Left ventricle myocardium inferior (tissue), 1 donor: ENCODE measurements at regions not wholly inside any gene's neighbourhood (a gene's known extent, or its start where the extent isn't known, plus 50 kb on each side); places are given as distances from the start of the nearest gene placed in this dataset.

Experiments
- DNase-seq: peaks from one replicate; pipeline ENCODE4 v3.0.0-alpha.2; 2020
- H3K27ac ChIP-seq: fragments of 200-600 bp; replicated peaks from 2 replicates; pipeline ENCODE4 v1.8.0; 2021
- H3K27me3 ChIP-seq: fragments of 200-600 bp; 2 replicates; pipeline ENCODE4 v1.8.0; 2021; ENCODE audit warnings: low read depth
- H3K36me3 ChIP-seq: fragments of 200-600 bp; 2 replicates; pipeline ENCODE4 v1.8.0; 2021
- H3K4me1 ChIP-seq: fragments of 200-600 bp; 2 replicates; pipeline ENCODE4 v1.8.0; 2021
- H3K4me3 ChIP-seq: fragments of 200-600 bp; 2 replicates; pipeline ENCODE4 v1.8.0; 2021; ENCODE audit warnings: mild to moderate bottlenecking, moderate library complexity
- H3K9me3 ChIP-seq: fragments of 200-600 bp; replicated peaks from 2 replicates; pipeline ENCODE4 v1.8.0; 2021
- CTCF ChIP-seq: fragments of 200-600 bp; IDR thresholded peaks from 2 replicates; pipeline ENCODE4 v1.8.0; 2021; ENCODE audit warnings: antibody characterized with exemption, mild to moderate bottlenecking, borderline replicate concordance
- intact Hi-C: fragments of 100-400 bp; cut with micrococcal nuclease; formaldehyde crosslinking; loops from one replicate; pipeline ENCODE4 v1.11.0; 2022
- donor health status: DM: no; HTN: yes; CAD: no; lungs with severe emphysema.

GRCh38 chr15:54850101-54850500, 346.6 kb downstream of the RSL24D1 start:
- intact Hi-C loops = no loop called here

GRCh38 chr15:54843006-54843405, 353.7 kb downstream of the RSL24D1 start:
- DNase-seq = no peak
- H3K27me3 ChIP-seq = no peaks in the 10 kb centered on the region
- H3K27ac ChIP-seq = no peak overlapping the region
- no peaks in the 10 kb centered on the region for H3K36me3 ChIP-seq
- no peaks in the 10 kb centered on the region for H3K4me1 ChIP-seq
- TF ChIP-seq CTCF = no peak
- intact Hi-C loops = no loop called here
- H3K9me3 ChIP-seq = no peaks in the 10 kb centered on the region
- no peak overlapping the region for H3K4me3 ChIP-seq

More at GRCh38 chr15:54850101-54850500, 346.6 kb downstream of the RSL24D1 start:
- H3K27me3 ChIP-seq = no peaks in the 10 kb centered on the region
- TF ChIP-seq CTCF = no peak
- H3K36me3 ChIP-seq = no peaks in the 10 kb centered on the region
- no peaks in the 10 kb centered on the region for H3K4me1 ChIP-seq
- H3K9me3 ChIP-seq = peaks cover 13% of the 10 kb centered on the region
- no peak overlapping the region for H3K27ac ChIP-seq
- no peak for DNase-seq
- H3K4me3 ChIP-seq = no peak overlapping the region

GRCh38 chr15:54841701-54842305, 354.9 kb downstream of the RSL24D1 start:
- no peak for DNase-seq

GRCh38 chr15:54840621-54841398, 355.9 kb downstream of the RSL24D1 start:
- no peak for DNase-seq
- TF ChIP-seq CTCF = no peak
- H3K36me3 ChIP-seq = no peaks in the 10 kb centered on the region
- no peaks in the 10 kb centered on the region for H3K9me3 ChIP-seq
- no peak overlapping the region for H3K4me3 ChIP-seq
- intact Hi-C loops = no loop called here
- H3K4me1 ChIP-seq = no peaks in the 10 kb centered on the region
- no peak overlapping the region for H3K27ac ChIP-seq
- no peaks in the 10 kb centered on the region for H3K27me3 ChIP-seq

More at GRCh38 chr15:54841701-54842305, 354.9 kb downstream of the RSL24D1 start:
- no peaks in the 10 kb centered on the region for H3K36me3 ChIP-seq
- intact Hi-C loops = no loop called here
- H3K27me3 ChIP-seq = no peaks in the 10 kb centered on the region
- TF ChIP-seq CTCF = no peak
- H3K4me3 ChIP-seq = no peak overlapping the region
- no peaks in the 10 kb centered on the region for H3K9me3 ChIP-seq
- no peak overlapping the region for H3K27ac ChIP-seq
- H3K4me1 ChIP-seq = no peaks in the 10 kb centered on the region

- H3K4me3 ChIP-seq = no peak overlapping the region
- intact Hi-C loops = no loop called here
- H3K9me3 ChIP-seq = no peaks in the 10 kb centered on the region
- DNase-seq = no peak
- H3K36me3 ChIP-seq = no peaks in the 10 kb centered on the region
- no peak for TF ChIP-seq CTCF
- no peaks in the 10 kb centered on the region for H3K27me3 ChIP-seq
- no peaks in the 10 kb centered on the region for H3K4me1 ChIP-seq
- no peak overlapping the region for H3K27ac ChIP-seq
Measured at GRCh38 chr15:54839379-54839778, 357.4 kb downstream of the RSL24D1 start.
